Kidney tubule cell (primary cell): ENCODE measurements at regions not wholly inside any gene's neighbourhood (a gene's known extent, or its start where the extent isn't known, plus 50 kb on each side); places are given as distances from the start of the nearest gene placed in this dataset.

Experiments
- DNase-seq: peaks from one replicate; pipeline ENCODE4 v3.0.0-alpha.2; 2018; ENCODE audit warnings: low spot score

DNA sequence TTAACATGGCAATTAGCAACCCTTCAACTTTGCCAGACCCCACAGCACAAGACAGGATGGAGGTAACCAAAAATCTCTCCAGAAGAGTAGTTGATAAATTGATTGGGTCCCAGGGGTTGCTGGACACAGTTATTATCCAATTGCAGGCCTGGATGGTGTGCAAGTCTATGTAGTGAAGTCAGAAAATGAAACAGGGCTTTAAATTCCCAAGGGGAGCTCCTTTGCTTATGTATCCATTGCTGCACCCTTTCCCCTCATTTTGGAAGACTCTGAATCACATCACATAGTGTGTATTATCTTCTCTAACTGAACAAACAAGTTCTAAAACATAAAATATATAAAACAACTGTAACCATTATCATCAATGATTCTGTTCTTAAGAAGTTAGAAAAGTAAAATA is 550.2 kb downstream of the LMO4 start:
- no peak for DNase-seq

- DNase-seq, result no peak
These were observed 551.5 kb downstream of the LMO4 start for GRCh38 chr1:87880098-87880760.

DNA sequence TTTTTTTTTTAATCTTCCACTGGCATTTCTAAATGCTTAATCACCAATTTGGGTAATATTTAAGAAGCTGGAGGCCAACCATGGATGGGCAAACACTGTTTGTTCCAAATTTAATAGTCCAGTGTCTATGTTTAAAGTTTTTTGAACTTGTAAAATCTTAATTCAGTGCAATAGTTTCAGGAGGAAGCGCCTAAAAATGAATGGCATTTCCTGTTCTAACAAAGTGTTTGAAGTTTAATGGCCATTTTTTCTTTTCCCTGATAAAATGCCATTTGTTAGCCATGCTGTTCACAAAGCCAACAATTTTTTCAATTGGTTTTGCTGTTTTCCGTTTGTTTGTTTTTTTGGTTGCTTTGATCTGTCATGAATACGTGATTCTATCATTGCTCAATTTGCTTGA is 552.1 kb downstream of the LMO4 start:
- DNase-seq, result no peak

DNA sequence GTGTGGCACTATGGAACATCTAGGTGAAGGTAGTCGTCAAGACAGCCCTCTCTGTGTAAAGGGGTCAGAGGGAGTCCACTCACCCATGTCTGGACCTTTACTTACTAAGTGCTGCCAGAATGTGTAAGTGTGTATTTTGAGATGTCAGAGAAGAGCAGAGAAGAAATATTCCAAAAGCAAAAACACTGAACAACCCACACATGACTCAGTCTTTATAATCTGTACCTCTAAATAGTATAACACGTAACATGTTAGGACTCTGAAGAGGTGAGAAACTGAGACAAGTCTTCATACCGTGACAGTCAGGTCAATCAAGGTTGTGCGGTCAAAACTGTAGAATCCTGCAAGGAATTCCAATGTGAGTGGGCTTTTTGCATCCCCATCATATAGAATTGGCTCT is 555.2 kb downstream of the LMO4 start:
- DNase-seq, result no peak

DNA sequence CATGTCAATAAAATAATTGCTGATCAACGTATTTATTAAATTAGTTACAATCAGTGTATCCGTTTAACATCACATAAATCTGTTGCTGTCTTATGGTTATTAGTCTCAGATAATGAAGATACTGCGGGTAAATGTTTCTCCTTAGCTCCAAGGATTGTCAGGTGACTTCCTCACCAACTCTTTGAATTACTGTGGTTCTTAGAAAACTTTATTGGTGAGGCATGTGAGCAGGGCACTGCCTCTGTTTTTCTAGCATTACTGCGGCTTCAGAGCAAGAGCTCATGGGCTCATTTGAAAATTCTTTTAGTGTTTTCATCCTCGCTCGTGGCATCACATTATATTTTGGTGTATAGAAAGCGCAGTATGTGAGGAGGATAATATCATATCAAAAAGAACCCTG is 555.9 kb downstream of the LMO4 start:
- DNase-seq, result no peak

- no peak for DNase-seq
These were observed 556.8 kb downstream of the LMO4 start for GRCh38 chr1:87885278-87886025.

DNA sequence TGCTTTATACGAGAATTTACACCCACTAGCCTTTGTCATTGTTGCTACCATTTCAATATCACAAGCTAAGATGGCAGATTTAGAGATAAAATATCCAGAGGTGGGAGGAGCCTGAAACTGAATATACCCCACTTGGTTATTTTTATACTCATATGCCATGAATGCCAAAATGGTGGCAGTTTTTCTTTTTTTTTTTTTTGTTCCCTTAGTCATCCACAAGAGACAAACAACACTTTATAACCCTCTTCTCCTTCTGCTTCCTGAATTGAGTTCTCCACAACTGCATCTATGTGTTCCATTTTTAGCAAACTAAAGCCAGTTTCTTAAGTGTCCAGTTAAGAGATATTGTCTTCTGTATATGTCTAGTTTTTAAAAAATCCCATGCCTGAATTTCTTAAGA is 558.4 kb downstream of the LMO4 start:
- no peak for DNase-seq

- peak; percentile 82 for DNase-seq
These were observed 559.8 kb downstream of the LMO4 start for GRCh38 chr1:87888446-87888845.

- no peak for DNase-seq
These were observed 565.4 kb downstream of the LMO4 start for GRCh38 chr1:87894062-87894461.

- no peak for DNase-seq
These were observed 568.8 kb downstream of the LMO4 start for GRCh38 chr1:87897481-87897880.

DNA sequence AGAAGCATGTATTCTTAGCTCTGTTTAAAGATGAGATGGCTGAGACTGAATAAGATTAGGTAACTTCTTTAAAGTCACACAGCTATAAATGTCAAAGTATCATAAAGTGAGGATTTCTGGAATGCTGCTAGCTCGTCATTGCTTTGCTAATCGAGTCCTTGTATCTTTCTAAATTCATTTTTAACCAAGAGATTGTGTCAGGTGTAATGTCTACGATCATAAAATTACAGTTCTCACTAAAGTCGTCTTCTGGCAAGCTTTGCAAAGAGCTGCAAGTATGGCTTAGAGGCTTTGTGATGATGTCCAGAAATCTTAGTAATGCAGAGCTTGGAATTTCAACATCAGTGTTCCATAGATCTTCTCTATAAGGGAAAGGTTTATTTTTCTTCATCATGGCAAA is 569.8 kb downstream of the LMO4 start:
- DNase-seq, result no peak

- DNase-seq, result no peak
These were observed 570.3 kb downstream of the LMO4 start for GRCh38 chr1:87899017-87899416.

GRCh38 chr1:87899746-87900145 is 571.1 kb downstream of the LMO4 start:
- DNase-seq, result no peak

DNA sequence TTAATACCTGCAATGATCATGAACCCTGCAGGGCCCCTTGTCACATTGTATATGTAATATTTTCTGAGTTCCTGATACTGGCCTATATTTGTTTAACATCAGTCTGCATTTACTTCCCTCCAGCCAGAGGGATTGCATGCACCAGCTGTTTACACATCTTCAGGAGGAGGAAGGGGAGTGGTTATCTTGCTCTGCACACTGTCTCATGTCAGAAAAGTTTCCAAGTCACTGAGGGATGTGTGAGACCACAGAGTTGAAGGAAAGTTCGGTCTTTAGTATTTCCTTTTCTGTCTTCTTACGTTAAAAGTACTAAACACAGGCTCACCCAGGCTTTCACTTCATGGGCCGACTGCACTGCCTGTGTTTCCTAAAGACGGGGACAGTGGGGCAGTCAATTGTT is 574.1 kb downstream of the LMO4 start:
- DNase-seq, result no peak

- DNase-seq, result no peak
These were observed 574.6 kb downstream of the LMO4 start for GRCh38 chr1:87903242-87903641.

- DNase-seq, result no peak
These were observed 576.0 kb downstream of the LMO4 start for GRCh38 chr1:87904651-87905050.

DNA sequence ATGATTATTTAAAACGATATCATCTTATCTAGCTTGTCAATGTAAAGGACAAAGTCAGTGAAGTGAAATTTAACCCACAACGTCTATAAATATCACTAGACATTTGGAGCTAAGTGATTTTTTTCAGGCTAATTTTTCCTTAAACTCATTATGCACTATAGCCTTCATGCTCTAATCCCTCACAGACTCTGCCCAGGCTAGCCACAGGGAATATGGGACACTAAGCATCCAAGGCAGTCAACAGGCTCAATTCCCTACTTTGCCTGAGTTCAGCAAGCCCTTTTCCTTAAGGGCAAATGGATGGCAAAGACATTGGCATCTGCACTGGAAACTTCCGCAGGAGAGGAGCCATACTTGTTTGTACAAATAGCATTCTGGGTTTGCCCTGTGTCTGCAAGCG is 577.0 kb downstream of the LMO4 start:
- DNase-seq, result no peak

GRCh38 chr1:87906078-87906477 is 577.4 kb downstream of the LMO4 start:
- no peak for DNase-seq

- DNase-seq, result no peak
These were observed 584.7 kb downstream of the LMO4 start for GRCh38 chr1:87913361-87913760.

DNA sequence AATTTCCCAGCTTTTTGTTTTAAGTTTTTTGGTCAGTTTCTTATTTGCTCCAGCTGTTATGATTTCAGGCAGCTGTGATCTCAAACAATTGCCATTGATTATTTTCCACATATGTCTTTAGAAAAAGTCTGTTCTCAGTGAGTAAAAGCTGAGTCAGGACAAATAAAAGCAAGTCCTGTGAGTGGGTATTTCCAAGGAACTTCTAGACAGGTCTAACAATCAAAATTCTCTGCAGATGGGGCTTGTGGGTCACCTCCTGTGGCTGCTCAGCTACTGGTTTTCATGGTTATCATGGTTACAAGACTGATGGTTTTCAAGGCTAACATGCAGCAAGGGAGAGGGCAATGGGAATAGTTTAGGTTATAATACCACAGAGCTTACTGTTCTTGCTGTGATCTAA is 585.7 kb downstream of the LMO4 start:
- DNase-seq, result peak; percentile 30

DNA sequence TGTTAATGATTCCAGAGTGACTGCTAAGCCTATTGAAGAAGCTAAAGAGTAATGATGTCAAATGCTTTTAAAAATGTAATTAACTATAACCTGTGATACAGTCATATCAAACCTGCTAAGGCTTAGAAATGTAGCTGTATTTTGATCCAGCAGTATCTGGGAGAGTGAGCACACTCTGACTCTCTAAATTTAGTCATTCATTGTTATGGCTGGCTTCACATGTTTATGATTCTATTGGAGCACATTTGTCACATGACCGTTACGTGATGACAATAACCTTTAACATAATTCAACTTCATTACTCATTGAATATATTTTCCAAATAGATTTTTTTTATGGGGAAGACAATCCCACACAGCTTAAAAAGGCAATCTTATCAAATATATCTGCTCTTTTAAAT is 587.1 kb downstream of the LMO4 start:
- peak; percentile 41 for DNase-seq

- DNase-seq, result peak; percentile 39
These were observed 588.3 kb downstream of the LMO4 start for GRCh38 chr1:87916965-87917364.

GRCh38 chr1:87918398-87918797 is 589.7 kb downstream of the LMO4 start:
- DNase-seq, result no peak

- no peak for DNase-seq
These were observed 594.2 kb downstream of the LMO4 start for GRCh38 chr1:87922885-87923284.
